ENCODE measurements at regions not wholly inside any gene's neighbourhood (a gene's known extent, or its start where the extent isn't known, plus 50 kb on each side); places are given as distances from the start of the nearest gene placed in this dataset.

- ATAC-seq (peak in 1 of 2 donors; percentile 39), DNase-seq (no peak)
- Histone ChIP-seq H3K36me3 (no peaks in the 10 kb centered on the region), H3K27me3 (no peaks in the 10 kb centered on the region), H3K4me1 (no peaks in the 10 kb centered on the region), H3K27ac (no peak overlapping the region), H3K9me3 (no peaks in the 10 kb centered on the region), H3K4me3 (no peak overlapping the region)
- intact Hi-C loops (cut with DNase I; ENCODE audit: low total_unique reads) = no loop called here
- TF ChIP-seq CTCF (IDR thresholded peaks at IDR 0.05 in 4 of 5, conservative IDR thresholded peaks at IDR 0.05 in 1 of 5) (no peak), POLR2A (IDR thresholded peaks at IDR 0.05) (no peak)
- in situ Hi-C loops (cut with MboI; ENCODE audit: low sequenced_read_pairs in 4 of 4) = no loop called here
These were observed 263.5 kb upstream of the RASGRP1 start for GRCh38 chr15:38828031-38828532.

GRCh38 chr15:38829086-38829485 is 264.5 kb upstream of the RASGRP1 start:
- in situ Hi-C loops (cut with MboI; ENCODE audit: low sequenced_read_pairs in 4 of 4) = no loop called here

DNA sequence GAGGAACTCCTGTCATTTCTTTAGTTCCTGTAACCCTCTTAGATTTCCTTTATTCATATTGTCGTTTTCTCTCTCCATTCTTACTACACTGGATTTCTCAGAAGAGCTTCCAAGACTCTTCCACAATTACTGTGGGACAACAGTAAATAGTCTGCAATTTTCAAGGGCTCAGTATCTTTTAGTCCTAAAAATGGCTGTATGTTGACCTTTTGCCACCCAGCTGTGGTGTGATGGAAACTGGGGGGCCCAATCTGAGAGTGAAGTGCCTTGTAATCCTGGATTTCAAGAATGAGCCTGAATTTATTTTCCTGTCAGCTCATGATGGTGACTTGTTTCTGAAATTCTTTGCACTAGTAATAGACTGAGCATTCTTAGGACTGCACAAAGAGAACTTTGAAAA is 277.6 kb upstream of the RASGRP1 start:
- in situ Hi-C loops (cut with MboI; ENCODE audit: low sequenced_read_pairs in 4 of 4) (no loop called here), intact Hi-C loops (cut with DNase I; ENCODE audit: low total_unique reads) (no loop called here)
- Histone ChIP-seq H3K4me3 (no peak overlapping the region), H3K4me1 (no peaks in the 10 kb centered on the region), H3K9me3 (no peaks in the 10 kb centered on the region), H3K36me3 (no peaks in the 10 kb centered on the region), H3K27ac (no peak overlapping the region), H3K27me3 (no peaks in the 10 kb centered on the region)
- DNase-seq (no peak), ATAC-seq (no peak)
- TF ChIP-seq POLR2A (IDR thresholded peaks at IDR 0.05) (no peak), CTCF (IDR thresholded peaks at IDR 0.05 in 4 of 5, conservative IDR thresholded peaks at IDR 0.05 in 1 of 5) (no peak)

More at GRCh38 chr15:38829086-38829485, 264.5 kb upstream of the RASGRP1 start:
- Histone ChIP-seq H3K36me3 (no peaks in the 10 kb centered on the region), H3K4me3 (no peak overlapping the region), H3K4me1 (no peaks in the 10 kb centered on the region), H3K27me3 (no peaks in the 10 kb centered on the region), H3K27ac (no peak overlapping the region), H3K9me3 (no peaks in the 10 kb centered on the region)
- no peak for ATAC-seq
- intact Hi-C loops (cut with DNase I; ENCODE audit: low total_unique reads) = no loop called here
- no peak for DNase-seq
- no peak for TF ChIP-seq POLR2A (IDR thresholded peaks at IDR 0.05)
- TF ChIP-seq CTCF (IDR thresholded peaks at IDR 0.05 in 4 of 5, conservative IDR thresholded peaks at IDR 0.05 in 1 of 5) = no peak

GRCh38 chr15:38843051-38843501 is 278.5 kb upstream of the RASGRP1 start:
- Histone ChIP-seq H3K4me1 (no peaks in the 10 kb centered on the region), H3K4me3 (no peak overlapping the region), H3K27me3 (no peaks in the 10 kb centered on the region), H3K36me3 (no peaks in the 10 kb centered on the region), H3K9me3 (no peaks in the 10 kb centered on the region), H3K27ac (no peak overlapping the region)
- in situ Hi-C loops (cut with MboI; ENCODE audit: low sequenced_read_pairs in 4 of 4) (no loop called here), intact Hi-C loops (cut with DNase I; ENCODE audit: low total_unique reads) (no loop called here)
- DNase-seq (no peak), ATAC-seq (no peak)
- no peak for TF ChIP-seq POLR2A (IDR thresholded peaks at IDR 0.05)
- TF ChIP-seq CTCF (IDR thresholded peaks at IDR 0.05 in 4 of 5, conservative IDR thresholded peaks at IDR 0.05 in 1 of 5) = no peak
